ENCODE measurements at regions not wholly inside any gene's neighbourhood (a gene's known extent, or its start where the extent isn't known, plus 50 kb on each side); places are given as distances from the start of the nearest gene placed in this dataset.
A peak's percentile ranks its signal among the peaks of the same experiment; 100 is the strongest.

- no peak overlapping the region for H3K27ac ChIP-seq (ENCODE audit: poor library complexity, severe bottlenecking)
- ATAC-seq (ENCODE audit: low read depth), result peak; percentile 53
- TF ChIP-seq CTCF (IDR thresholded peaks at IDR 0.05; ENCODE audit: poor library complexity, severe bottlenecking), result no peak
Measured at GRCh38 chr3:72100601-72101187, 315.7 kb upstream of the PROK2 start.

GRCh38 chr3:72100080-72100511, 315.1 kb upstream of the PROK2 start:
- no peaks in the 10 kb centered on the region for H3K36me3 ChIP-seq (ENCODE audit: low read depth)
- no peaks in the 10 kb centered on the region for H3K4me1 ChIP-seq (ENCODE audit: insufficient read depth, poor library complexity, severe bottlenecking)
- ATAC-seq (ENCODE audit: low read depth) (no peak), DNase-seq (ENCODE audit: low spot score) (no peak)
- TF ChIP-seq CTCF (IDR thresholded peaks at IDR 0.05; ENCODE audit: poor library complexity, severe bottlenecking), result no peak
- no peak overlapping the region for H3K4me3 ChIP-seq (ENCODE audit: severe bottlenecking)
- H3K27me3 ChIP-seq (ENCODE audit: insufficient read depth, poor library complexity, severe bottlenecking), result peaks cover 12% of the 10 kb centered on the region
- H3K9me3 ChIP-seq (ENCODE audit: severe bottlenecking), result no peaks in the 10 kb centered on the region
- no peak overlapping the region for H3K27ac ChIP-seq (ENCODE audit: poor library complexity, severe bottlenecking)

More at GRCh38 chr3:72100601-72101187, 315.7 kb upstream of the PROK2 start:
- DNase-seq (ENCODE audit: low spot score), result no peak
- H3K27me3 ChIP-seq (ENCODE audit: insufficient read depth, poor library complexity, severe bottlenecking), result peaks cover 12% of the 10 kb centered on the region
- H3K4me1 ChIP-seq (ENCODE audit: insufficient read depth, poor library complexity, severe bottlenecking), result no peaks in the 10 kb centered on the region
- H3K4me3 ChIP-seq (ENCODE audit: severe bottlenecking), result no peak overlapping the region
- H3K9me3 ChIP-seq (ENCODE audit: severe bottlenecking), result no peaks in the 10 kb centered on the region
- no peaks in the 10 kb centered on the region for H3K36me3 ChIP-seq (ENCODE audit: low read depth)

- no peaks in the 10 kb centered on the region for H3K4me1 ChIP-seq (ENCODE audit: insufficient read depth, poor library complexity, severe bottlenecking)
- no peaks in the 10 kb centered on the region for H3K36me3 ChIP-seq (ENCODE audit: low read depth)
- H3K9me3 ChIP-seq (ENCODE audit: severe bottlenecking), result no peaks in the 10 kb centered on the region
- ATAC-seq (ENCODE audit: low read depth), result no peak
- no peak for DNase-seq (ENCODE audit: low spot score)
- H3K4me3 ChIP-seq (ENCODE audit: severe bottlenecking), result no peak overlapping the region
- no peak overlapping the region for H3K27ac ChIP-seq (ENCODE audit: poor library complexity, severe bottlenecking)
- no peak for TF ChIP-seq CTCF (IDR thresholded peaks at IDR 0.05; ENCODE audit: poor library complexity, severe bottlenecking)
- peaks cover 12% of the 10 kb centered on the region for H3K27me3 ChIP-seq (ENCODE audit: insufficient read depth, poor library complexity, severe bottlenecking)
Measured at GRCh38 chr3:72099326-72100079, 314.6 kb upstream of the PROK2 start.

- no peak overlapping the region for H3K4me3 ChIP-seq (ENCODE audit: severe bottlenecking)
- ATAC-seq (ENCODE audit: low read depth) (no peak), DNase-seq (ENCODE audit: low spot score) (no peak)
- no peak for TF ChIP-seq CTCF (IDR thresholded peaks at IDR 0.05; ENCODE audit: poor library complexity, severe bottlenecking)
- no peaks in the 10 kb centered on the region for H3K4me1 ChIP-seq (ENCODE audit: insufficient read depth, poor library complexity, severe bottlenecking)
- H3K36me3 ChIP-seq (ENCODE audit: low read depth), result no peaks in the 10 kb centered on the region
- no peaks in the 10 kb centered on the region for H3K9me3 ChIP-seq (ENCODE audit: severe bottlenecking)
- no peak overlapping the region for H3K27ac ChIP-seq (ENCODE audit: poor library complexity, severe bottlenecking)
- peaks cover 12% of the 10 kb centered on the region for H3K27me3 ChIP-seq (ENCODE audit: insufficient read depth, poor library complexity, severe bottlenecking)
Measured at GRCh38 chr3:72097053-72097452, 312.1 kb upstream of the PROK2 start.

GRCh38 chr3:72095521-72095920, 310.6 kb upstream of the PROK2 start:
- H3K4me1 ChIP-seq (ENCODE audit: insufficient read depth, poor library complexity, severe bottlenecking), result no peaks in the 10 kb centered on the region
- peaks cover 3% of the 10 kb centered on the region for H3K27me3 ChIP-seq (ENCODE audit: insufficient read depth, poor library complexity, severe bottlenecking)
- no peak for TF ChIP-seq CTCF (IDR thresholded peaks at IDR 0.05; ENCODE audit: poor library complexity, severe bottlenecking)
- H3K36me3 ChIP-seq (ENCODE audit: low read depth), result no peaks in the 10 kb centered on the region
- no peak for DNase-seq (ENCODE audit: low spot score)
- H3K9me3 ChIP-seq (ENCODE audit: severe bottlenecking), result no peaks in the 10 kb centered on the region
- H3K4me3 ChIP-seq (ENCODE audit: severe bottlenecking), result no peak overlapping the region
- no peak overlapping the region for H3K27ac ChIP-seq (ENCODE audit: poor library complexity, severe bottlenecking)
- no peak for ATAC-seq (ENCODE audit: low read depth)
